Stomach (tissue), 8 donors: ENCODE measurements at regions not wholly inside any gene's neighbourhood (a gene's known extent, or its start where the extent isn't known, plus 50 kb on each side); places are given as distances from the start of the nearest gene placed in this dataset.
"Not testable (repeated sequence)": the region's sequence is repeated elsewhere in the genome, so short reads cannot be mapped to it uniquely, and the experiment has no call there.

Source experiments
- DNase-seq, 2 donors: peaks; one replicate each; pipeline versions ENCODE4 v3.0.0 to v3.0.0-alpha.2; 2013 to 2019
- H3K27ac ChIP-seq, 5 donors: fragments of 200-600 bp in 4 of 5; sonication (generic) in 4 of 5; one replicate each; pipeline ENCODE4 v1.5.1; 2013 to 2019; ENCODE audit warnings: mild to moderate bottlenecking in 1 of 5, moderate library complexity in 1 of 5
- H3K27me3 ChIP-seq, 3 donors: fragments of 200-600 bp; sonication (generic); one replicate each; pipeline ENCODE4 v1.5.1; 2017 to 2019; ENCODE audit warnings: mixed run types in 1 of 3
- H3K36me3 ChIP-seq, 4 donors: fragments of 200-600 bp; sonication (generic); 1 replicate in 3 of 4; 2 replicates in 1 of 4; pipeline ENCODE4 v1.5.1; 2016 to 2019
- H3K4me1 ChIP-seq, 4 donors: fragments of 200-600 bp; sonication (generic); one replicate each; pipeline ENCODE4 v1.5.1; 2016 to 2019
- H3K4me3 ChIP-seq, 4 donors: fragments of 200-600 bp; sonication (generic) in 3 of 4; one replicate each; pipeline ENCODE4 v1.5.1; 2016 to 2019; ENCODE audit warnings: mild to moderate bottlenecking in 1 of 4
- H3K9me3 ChIP-seq, 4 donors: fragments of 200-600 bp; sonication (generic); one replicate each; pipeline ENCODE4 v1.5.1; 2016 to 2019
- EP300 ChIP-seq: sonication (generic); formaldehyde crosslinking; IDR thresholded peaks from one replicate; pipeline ENCODE4 v1.6.1; 2017; ENCODE audit warnings: antibody characterized with exemption
- POLR2A ChIP-seq, 4 donors: fragments of 450-650 bp; IDR thresholded peaks; one replicate each; pipeline ENCODE4 v1.6.1; 2016; ENCODE audit warnings: antibody characterized with exemption in 4 of 4, control low read depth in 2 of 4, mild to moderate bottlenecking in 1 of 4, moderate library complexity in 1 of 4
- POLR2AphosphoS5 ChIP-seq, 3 donors: sonication (generic); formaldehyde crosslinking; IDR thresholded peaks; one replicate each; pipeline ENCODE4 v1.6.1; 2016; ENCODE audit warnings: antibody characterized with exemption in 3 of 3
- WGBS, 5 donors: extraction: QIAGEN DNeasy Blood & Tissue Kit in 3 of 5; methylation state at CpG; one replicate each; pipeline versions ENCODE4 v1.1.5 to v1.1.7; 2013 to 2018; 5-methylcytosine and 5-hydroxymethylcytosine counted together
- intact Hi-C: fragments of 100-400 bp; cut with DNase I; formaldehyde crosslinking; loops from one replicate; pipeline ENCODE4 v1.15.1; 2023; ENCODE audit warnings: low total_unique reads
- TF ChIP-seq, protein P1 (sequence below), 7 experiments: fragments of 450-650 bp in 4 of 7; fragments of 200-600 bp in 3 of 7; sonication (generic) in 3 of 7; IDR thresholded peaks; one replicate each; pipeline ENCODE4 v1.5.1; 2016 to 2019; ENCODE audit warnings: antibody characterized with exemption in 7 of 7, control low read depth in 2 of 7, mild to moderate bottlenecking in 1 of 7
- donor health status: healthy with polysubstance abuse.
- donor health status: Bipolar disorder and iron deficiency.
- donor health status: healthy.

DNA sequence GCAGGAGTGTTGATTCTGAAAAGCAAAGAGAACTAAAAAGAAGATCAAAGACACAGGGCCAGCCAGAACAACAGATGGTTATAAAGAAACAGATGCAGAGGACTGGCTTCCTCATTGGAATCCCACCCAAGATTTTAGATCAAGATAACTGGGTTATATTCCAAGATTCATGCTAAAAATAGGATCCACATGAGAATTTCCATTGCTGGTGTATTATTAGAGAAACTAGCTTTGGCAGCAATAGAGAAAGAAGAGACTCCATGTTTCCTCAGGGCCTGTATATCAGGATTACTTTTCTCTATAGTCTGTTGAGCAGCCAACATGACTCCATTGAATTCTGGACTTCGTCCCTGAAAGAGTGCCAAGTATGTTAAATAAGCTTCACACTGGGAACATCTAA lies 367.3 kb downstream of the TUSC1 start:
- no peaks in the 10 kb centered on the region for H3K36me3 ChIP-seq
- peaks cover 0 to 11% (median 0%) of the 10 kb centered on the region in 4 donors for H3K9me3 ChIP-seq
- DNase-seq: peak in 1 of 2 donors; percentile 55
- intact Hi-C loops: no loop called here
- no peaks in the 10 kb centered on the region for H3K27me3 ChIP-seq
- H3K4me3 ChIP-seq: no peak overlapping the region
- no peak overlapping the region for H3K27ac ChIP-seq
- TF ChIP-seq, protein P1, sequence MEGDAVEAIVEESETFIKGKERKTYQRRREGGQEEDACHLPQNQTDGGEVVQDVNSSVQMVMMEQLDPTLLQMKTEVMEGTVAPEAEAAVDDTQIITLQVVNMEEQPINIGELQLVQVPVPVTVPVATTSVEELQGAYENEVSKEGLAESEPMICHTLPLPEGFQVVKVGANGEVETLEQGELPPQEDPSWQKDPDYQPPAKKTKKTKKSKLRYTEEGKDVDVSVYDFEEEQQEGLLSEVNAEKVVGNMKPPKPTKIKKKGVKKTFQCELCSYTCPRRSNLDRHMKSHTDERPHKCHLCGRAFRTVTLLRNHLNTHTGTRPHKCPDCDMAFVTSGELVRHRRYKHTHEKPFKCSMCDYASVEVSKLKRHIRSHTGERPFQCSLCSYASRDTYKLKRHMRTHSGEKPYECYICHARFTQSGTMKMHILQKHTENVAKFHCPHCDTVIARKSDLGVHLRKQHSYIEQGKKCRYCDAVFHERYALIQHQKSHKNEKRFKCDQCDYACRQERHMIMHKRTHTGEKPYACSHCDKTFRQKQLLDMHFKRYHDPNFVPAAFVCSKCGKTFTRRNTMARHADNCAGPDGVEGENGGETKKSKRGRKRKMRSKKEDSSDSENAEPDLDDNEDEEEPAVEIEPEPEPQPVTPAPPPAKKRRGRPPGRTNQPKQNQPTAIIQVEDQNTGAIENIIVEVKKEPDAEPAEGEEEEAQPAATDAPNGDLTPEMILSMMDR (IDR thresholded peaks at IDR 0.05): no peak
- no peak for TF ChIP-seq POLR2A (IDR thresholded peaks at IDR 0.05)
- no peak for TF ChIP-seq POLR2AphosphoS5 (IDR thresholded peaks at IDR 0.05)
- no peak for TF ChIP-seq EP300
- WGBS, 5 donors: 67 to 88% (median 81%) methylated on average over 1 of the region's 1 CpG
- H3K4me1 ChIP-seq: no peaks in the 10 kb centered on the region

- Histone ChIP-seq H3K27me3 (no peaks in the 10 kb centered on the region), H3K9me3 (peaks cover 0 to 11% (median 0%) of the 10 kb centered on the region in 4 donors), H3K4me3 (no peak overlapping the region), H3K27ac (no peak overlapping the region), H3K36me3 (no peaks in the 10 kb centered on the region), H3K4me1 (no peaks in the 10 kb centered on the region)
- TF ChIP-seq, protein P1 (IDR thresholded peaks at IDR 0.05): no peak
- TF ChIP-seq POLR2AphosphoS5 (IDR thresholded peaks at IDR 0.05): no peak
- TF ChIP-seq POLR2A (IDR thresholded peaks at IDR 0.05): no peak
- no peak for TF ChIP-seq EP300
- intact Hi-C loops: no loop called here
- DNase-seq: no peak
- WGBS, 5 donors: 55 to 80% (median 60%) methylated on average over 1 of the region's 1 CpG
Measured at GRCh38 chr9:25308549-25308948, 369.7 kb downstream of the TUSC1 start.

DNA sequence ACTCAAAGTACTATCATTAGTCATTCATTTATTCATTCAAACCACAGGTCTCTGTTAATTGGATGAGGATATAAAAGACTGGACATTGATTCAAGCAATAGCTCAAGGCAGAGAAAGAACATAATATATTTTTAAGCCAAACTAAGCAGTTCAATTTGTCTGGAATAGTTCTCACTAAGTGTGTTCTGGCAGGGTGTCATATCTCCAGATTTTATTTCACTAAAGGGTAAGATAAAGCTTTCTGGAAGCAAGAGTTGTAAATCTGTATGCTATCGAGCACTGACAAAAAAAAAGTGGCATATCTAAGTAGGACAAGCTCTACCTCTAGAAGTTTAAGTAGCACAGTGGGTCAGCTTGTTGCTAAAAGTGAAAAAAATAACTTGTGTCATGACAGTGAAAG lies 375.6 kb downstream of the TUSC1 start:
- Histone ChIP-seq H3K4me3 (no peak overlapping the region), H3K27me3 (no peaks in the 10 kb centered on the region), H3K4me1 (no peaks in the 10 kb centered on the region), H3K9me3 (peaks cover 0 to 6% (median 0%) of the 10 kb centered on the region in 4 donors), H3K36me3 (no peaks in the 10 kb centered on the region), H3K27ac (no peak overlapping the region)
- WGBS, 5 donors: 20 to 35% (median 25%) methylated on average over 1 of the region's 1 CpG
- TF ChIP-seq POLR2AphosphoS5 (IDR thresholded peaks at IDR 0.05) (no peak), POLR2A (IDR thresholded peaks at IDR 0.05) (no peak), EP300 (no peak)
- TF ChIP-seq, protein P1 (IDR thresholded peaks at IDR 0.05): no peak
- DNase-seq: peak in 1 of 2 donors; percentile 8
- intact Hi-C loops: no loop called here

- H3K4me3 ChIP-seq, DNase-seq, H3K36me3 ChIP-seq, intact Hi-C loops, H3K9me3 ChIP-seq, H3K27me3 ChIP-seq, H3K27ac ChIP-seq, H3K4me1 ChIP-seq: not testable (repeated sequence)
- 80 to 91% (median 87%) methylated on average over 5 of the region's 5 CpGs for WGBS, 5 donors
Measured at GRCh38 chr9:25288195-25288594, 390.0 kb downstream of the TUSC1 start.

- H3K36me3 ChIP-seq: no peaks in the 10 kb centered on the region
- no peak overlapping the region for H3K4me3 ChIP-seq
- H3K9me3 ChIP-seq: no peaks in the 10 kb centered on the region
- no peaks in the 10 kb centered on the region for H3K27me3 ChIP-seq
- peak in 1 of 2 donors; percentile 9 for DNase-seq
- 35 to 51% (median 41%) methylated on average over 1 of the region's 1 CpG for WGBS, 5 donors
- H3K4me1 ChIP-seq: no peaks in the 10 kb centered on the region
- no peak overlapping the region for H3K27ac ChIP-seq
- intact Hi-C loops: no loop called here
- no peak for TF ChIP-seq POLR2AphosphoS5 (IDR thresholded peaks at IDR 0.05)
- no peak for TF ChIP-seq EP300
- no peak for TF ChIP-seq POLR2A (IDR thresholded peaks at IDR 0.05)
- TF ChIP-seq, protein P1 (IDR thresholded peaks at IDR 0.05): no peak
Measured at GRCh38 chr9:25284365-25284764, 393.9 kb downstream of the TUSC1 start.
